Keratinocyte (primary cell): ENCODE measurements at regions not wholly inside any gene's neighbourhood (a gene's known extent, or its start where the extent isn't known, plus 50 kb on each side); places are given as distances from the start of the nearest gene placed in this dataset.

Source experiments
- DNase-seq: peaks from one replicate; pipeline ENCODE4 v3.0.0-alpha.2; 2011; ENCODE audit warnings: low read depth, missing footprints, low spot score
- FAIRE-seq: peaks from 2 replicates; lab custom pipeline; 2011; peaks lifted over from hg19 to GRCh38; lab: Jason Lieb, UNC
- H2AFZ ChIP-seq: 2 replicates; pipeline ENCODE4 v1.6.0; 2012; ENCODE audit warnings: low read length, control low read depth, inconsistent platforms; ENCODE audit not compliant: control insufficient read depth
- H3K27ac ChIP-seq: 2 replicates; pipeline ENCODE4 v1.5.1; 2011; ENCODE audit warnings: low read length; ENCODE audit not compliant: control insufficient read depth, insufficient read depth
- H3K27me3 ChIP-seq: 3 replicates; pipeline ENCODE4 v1.6.0; 2011; ENCODE audit warnings: low read length; ENCODE audit not compliant: control insufficient read depth, insufficient read depth; ENCODE audit errors: extremely low read depth
- H3K36me3 ChIP-seq, 2 experiments: 2 replicates in 1 of 2; 3 replicates in 1 of 2; pipeline ENCODE4 v1.5.1; 2011; ENCODE audit warnings: low read length in 2 of 2, mild to moderate bottlenecking in 1 of 2; ENCODE audit not compliant: control insufficient read depth in 2 of 2, insufficient read depth in 2 of 2; ENCODE audit errors: extremely low read depth in 1 of 2
- H3K4me1 ChIP-seq: 3 replicates; pipeline ENCODE4 v1.5.1; 2011; ENCODE audit warnings: low read length; ENCODE audit not compliant: control insufficient read depth, insufficient read depth; ENCODE audit errors: extremely low read depth
- H3K4me2 ChIP-seq: 3 replicates; pipeline ENCODE4 v1.6.0; 2011; ENCODE audit warnings: low read depth, low read length; ENCODE audit not compliant: control insufficient read depth, insufficient read depth; ENCODE audit errors: extremely low read depth
- H3K4me3 ChIP-seq, 3 experiments: fragments of 200-600 bp in 1 of 3; sonication (generic) in 1 of 3; 2 replicates in 2 of 3; 3 replicates in 1 of 3; pipeline ENCODE4 v1.5.1; 2011 to 2016; ENCODE audit warnings: low read length in 3 of 3, mild to moderate bottlenecking in 3 of 3, control low read depth in 2 of 3, inconsistent platforms in 1 of 3, low read depth in 1 of 3, mixed read lengths in 1 of 3, mixed run types in 1 of 3, moderate library complexity in 1 of 3; ENCODE audit not compliant: control insufficient read depth in 2 of 3, insufficient read depth in 2 of 3; ENCODE audit errors: extremely low read depth in 1 of 3
- H3K79me2 ChIP-seq: 2 replicates; pipeline ENCODE4 v1.6.0; 2012; ENCODE audit warnings: low read length; ENCODE audit not compliant: control insufficient read depth, insufficient read depth
- H3K9ac ChIP-seq: 3 replicates; pipeline ENCODE4 v1.6.0; 2011; ENCODE audit warnings: low read length; ENCODE audit not compliant: control insufficient read depth, insufficient read depth; ENCODE audit errors: extremely low read depth
- H3K9me1 ChIP-seq: 3 replicates; pipeline ENCODE4 v1.6.0; 2011; ENCODE audit warnings: low read length; ENCODE audit not compliant: control insufficient read depth, insufficient read depth; ENCODE audit errors: extremely low read depth
- H3K9me3 ChIP-seq: 2 replicates; pipeline ENCODE4 v1.5.1; 2012; ENCODE audit warnings: low read depth, low read length; ENCODE audit not compliant: control insufficient read depth
- H4K20me1 ChIP-seq: 3 replicates; pipeline ENCODE4 v1.6.0; 2011; ENCODE audit warnings: low read length; ENCODE audit not compliant: control insufficient read depth, insufficient read depth; ENCODE audit errors: extremely low read depth
- EZH2 ChIP-seq: IDR thresholded peaks from one replicate; pipeline ENCODE4 v1.6.1; 2012; ENCODE audit warnings: inconsistent platforms, mild to moderate bottlenecking, low read length, moderate library complexity
- dilution Hi-C: fragments of 300-500 bp; cut with MboI; formaldehyde crosslinking; loops from one replicate; pipeline ENCODE4 v1.7.0; 2020; ENCODE audit warnings: low sequenced_read_pairs; ENCODE audit not compliant: extremely low pct_ligation_motif_present
- TF ChIP-seq, protein P1 (sequence below), 3 experiments: IDR thresholded peaks in 1 of 3; conservative IDR thresholded peaks in 1 of 3; optimal IDR thresholded peaks in 1 of 3; 2 replicates in 2 of 3; 3 replicates in 1 of 3; pipeline versions ENCODE3 to v1.5.1; 2011; ENCODE audit warnings: low read length in 3 of 3, mild to moderate bottlenecking in 3 of 3, moderate library complexity in 2 of 3, control low read depth in 1 of 3, inconsistent platforms in 1 of 3; ENCODE audit not compliant: insufficient read depth in 2 of 3; ENCODE audit errors: extremely low read depth in 1 of 3

DNA sequence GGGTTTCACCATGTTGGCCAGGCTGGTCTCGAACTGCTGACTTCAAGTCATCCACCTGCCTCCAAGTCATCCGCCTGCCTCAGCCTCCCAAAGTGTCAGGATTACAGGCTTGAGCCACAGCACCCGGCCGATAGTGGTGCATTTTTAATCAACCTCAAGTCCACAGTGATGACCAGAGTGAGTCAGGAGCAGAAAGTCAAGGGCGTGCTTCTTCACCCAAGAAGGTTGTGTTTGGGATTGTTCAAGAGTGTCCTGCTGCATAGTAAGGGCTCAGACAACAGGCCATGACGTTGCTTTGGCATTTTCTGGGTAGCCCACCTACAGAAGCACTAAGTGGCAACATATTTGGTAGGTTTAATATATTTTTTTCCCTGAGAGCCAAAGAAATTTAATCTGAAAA lies 108.3 kb upstream of the FAM20A start:
- Histone ChIP-seq H3K4me2 (no peak overlapping the region), H3K9me3 (no peaks in the 10 kb centered on the region), H3K9me1 (no peaks in the 10 kb centered on the region), H3K4me1 (no peaks in the 10 kb centered on the region), H3K79me2 (no peaks in the 10 kb centered on the region), H3K4me3 (no peak overlapping the region), H3K9ac (no peak overlapping the region), H4K20me1 (no peaks in the 10 kb centered on the region), H3K36me3 (no peaks in the 10 kb centered on the region), H3K27me3 (no peaks in the 10 kb centered on the region), H2AFZ (no peak overlapping the region), H3K27ac (no peak overlapping the region)
- dilution Hi-C loops, result no loop called here
- FAIRE-seq, result no peak
- DNase-seq, result no peak
- TF ChIP-seq EZH2, result no peak
- TF ChIP-seq, protein P1, sequence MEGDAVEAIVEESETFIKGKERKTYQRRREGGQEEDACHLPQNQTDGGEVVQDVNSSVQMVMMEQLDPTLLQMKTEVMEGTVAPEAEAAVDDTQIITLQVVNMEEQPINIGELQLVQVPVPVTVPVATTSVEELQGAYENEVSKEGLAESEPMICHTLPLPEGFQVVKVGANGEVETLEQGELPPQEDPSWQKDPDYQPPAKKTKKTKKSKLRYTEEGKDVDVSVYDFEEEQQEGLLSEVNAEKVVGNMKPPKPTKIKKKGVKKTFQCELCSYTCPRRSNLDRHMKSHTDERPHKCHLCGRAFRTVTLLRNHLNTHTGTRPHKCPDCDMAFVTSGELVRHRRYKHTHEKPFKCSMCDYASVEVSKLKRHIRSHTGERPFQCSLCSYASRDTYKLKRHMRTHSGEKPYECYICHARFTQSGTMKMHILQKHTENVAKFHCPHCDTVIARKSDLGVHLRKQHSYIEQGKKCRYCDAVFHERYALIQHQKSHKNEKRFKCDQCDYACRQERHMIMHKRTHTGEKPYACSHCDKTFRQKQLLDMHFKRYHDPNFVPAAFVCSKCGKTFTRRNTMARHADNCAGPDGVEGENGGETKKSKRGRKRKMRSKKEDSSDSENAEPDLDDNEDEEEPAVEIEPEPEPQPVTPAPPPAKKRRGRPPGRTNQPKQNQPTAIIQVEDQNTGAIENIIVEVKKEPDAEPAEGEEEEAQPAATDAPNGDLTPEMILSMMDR (optimal IDR thresholded peaks at IDR 0.05 in 1 of 3, IDR thresholded peaks at IDR 0.05 in 1 of 3, conservative IDR thresholded peaks at IDR 0.05 in 1 of 3; ENCODE audit: extremely low read depth in 1 of 3, insufficient read depth in 2 of 3, low read length in 3 of 3), result no peak

- Histone ChIP-seq H3K36me3 (no peaks in the 10 kb centered on the region), H3K4me2 (no peak overlapping the region), H2AFZ (no peak overlapping the region), H3K9me1 (no peaks in the 10 kb centered on the region), H3K27ac (no peak overlapping the region), H3K9ac (no peak overlapping the region), H3K9me3 (no peaks in the 10 kb centered on the region), H3K4me1 (no peaks in the 10 kb centered on the region), H3K4me3 (no peak overlapping the region), H3K27me3 (no peaks in the 10 kb centered on the region), H4K20me1 (no peaks in the 10 kb centered on the region), H3K79me2 (no peaks in the 10 kb centered on the region)
- DNase-seq (no peak), FAIRE-seq (peak; percentile 9)
- TF ChIP-seq, protein P1 (optimal IDR thresholded peaks at IDR 0.05 in 1 of 3, IDR thresholded peaks at IDR 0.05 in 1 of 3, conservative IDR thresholded peaks at IDR 0.05 in 1 of 3; ENCODE audit: extremely low read depth in 1 of 3, insufficient read depth in 2 of 3, low read length in 3 of 3), result no peak
- no peak for TF ChIP-seq EZH2
- dilution Hi-C loops, result no loop called here
Measured at GRCh38 chr17:68707031-68707430, 105.9 kb upstream of the FAM20A start.
